Lung (tissue), 11 donors: ENCODE measurements at regions not wholly inside any gene's neighbourhood (a gene's known extent, or its start where the extent isn't known, plus 50 kb on each side); places are given as distances from the start of the nearest gene placed in this dataset.

Source experiments
- ATAC-seq: fragments of 200-7000 bp; cut with Tn5 transposase; one replicate; pipeline ENCODE4 v1.9.1; 2020; ENCODE audit warnings: moderate number of reproducible peaks; ENCODE audit not compliant: insufficient read depth, low FRiP score
- DNase-seq, 3 donors: peaks; one replicate each; pipeline ENCODE4 v3.0.0-alpha.2; 2013 to 2017
- H3K27ac ChIP-seq, 2 donors: one replicate each; pipeline ENCODE4 v1.5.1; 2013; ENCODE audit warnings: mild to moderate bottlenecking in 2 of 2, moderate library complexity in 2 of 2, control low read depth in 1 of 2, inconsistent platforms in 1 of 2, low read depth in 1 of 2, low read length in 1 of 2
- H3K27me3 ChIP-seq, 3 donors: one replicate each; pipeline ENCODE4 v1.5.1; 2013; ENCODE audit warnings: low read length in 2 of 3; ENCODE audit not compliant: control insufficient read depth in 3 of 3, insufficient read depth in 3 of 3
- H3K36me3 ChIP-seq, 4 donors: one replicate each; pipeline ENCODE4 v1.5.1; 2013; ENCODE audit warnings: low read length in 4 of 4, mild to moderate bottlenecking in 1 of 4, moderate library complexity in 1 of 4; ENCODE audit not compliant: control insufficient read depth in 4 of 4, insufficient read depth in 4 of 4
- H3K4me1 ChIP-seq, 5 donors: one replicate each; pipeline ENCODE4 v1.5.1; 2013; ENCODE audit warnings: low read length in 5 of 5, mild to moderate bottlenecking in 2 of 5, moderate library complexity in 1 of 5; ENCODE audit not compliant: control insufficient read depth in 5 of 5, insufficient read depth in 5 of 5
- H3K4me3 ChIP-seq: one replicate; pipeline ENCODE4 v1.5.1; 2013; ENCODE audit warnings: mild to moderate bottlenecking, control low read depth, moderate library complexity
- H3K9ac ChIP-seq, 2 donors: one replicate each; pipeline ENCODE4 v1.5.1; 2013; ENCODE audit warnings: low read length in 2 of 2, control low read depth in 1 of 2; ENCODE audit not compliant: insufficient read depth in 1 of 2
- H3K9me3 ChIP-seq, 4 donors: one replicate each; pipeline ENCODE4 v1.5.1; 2013; ENCODE audit warnings: low read length in 3 of 4, mild to moderate bottlenecking in 1 of 4, moderate library complexity in 1 of 4; ENCODE audit not compliant: control insufficient read depth in 4 of 4, insufficient read depth in 3 of 4
- CTCF ChIP-seq: IDR thresholded peaks from 2 replicates; pipeline ENCODE4 v1.5.1; 2012; ENCODE audit warnings: mild to moderate bottlenecking; ENCODE audit errors: control extremely low read depth, extremely low read depth
- WGBS, 2 donors: extraction: QIAGEN DNeasy Blood & Tissue Kit; methylation state at CpG; one replicate each; pipeline ENCODE4 v1.1.7; 2013; 5-methylcytosine and 5-hydroxymethylcytosine counted together
- donor health status: control.
- donor health status: control.
- donor health status: Bipolar disorder and iron deficiency.
- donor health status: healthy.
- donor health status: DM: yes; HTN: yes; CAD: no.

GRCh38 chr11:98495016-98495415 lies 525.7 kb upstream of the CNTN5 start:
- H3K27me3 ChIP-seq: no peaks in the 10 kb centered on the region
- H3K36me3 ChIP-seq: no peaks in the 10 kb centered on the region
- H3K27ac ChIP-seq: no peak overlapping the region
- no peaks in the 10 kb centered on the region for H3K9me3 ChIP-seq
- 69 to 83% methylated on average over 2 of the region's 2 CpGs for WGBS, 2 donors
- H3K4me3 ChIP-seq: no peak overlapping the region
- H3K9ac ChIP-seq: no peak overlapping the region
- ATAC-seq (no peak), DNase-seq (no peak)
- H3K4me1 ChIP-seq: no peaks in the 10 kb centered on the region
- no peak for TF ChIP-seq CTCF

- ATAC-seq: no peak
- H3K9ac ChIP-seq: no peak overlapping the region
- no peaks in the 10 kb centered on the region for H3K9me3 ChIP-seq
- WGBS, 2 donors: 36 to 64% methylated on average over 5 of the region's 5 CpGs
- no peaks in the 10 kb centered on the region for H3K27me3 ChIP-seq
- H3K4me1 ChIP-seq: no peaks in the 10 kb centered on the region
- peak in 2 of 3 donors; percentile 9 to 15 for DNase-seq
- H3K4me3 ChIP-seq: no peak overlapping the region
- H3K36me3 ChIP-seq: no peaks in the 10 kb centered on the region
- H3K27ac ChIP-seq: no peak overlapping the region
- TF ChIP-seq CTCF: no peak
Measured at GRCh38 chr11:98495601-98496000, 525.1 kb upstream of the CNTN5 start.

GRCh38 chr11:98507208-98507607 lies 513.5 kb upstream of the CNTN5 start:
- Histone ChIP-seq H3K9me3 (no peaks in the 10 kb centered on the region), H3K27ac (no peak overlapping the region), H3K4me1 (no peaks in the 10 kb centered on the region), H3K4me3 (no peak overlapping the region), H3K9ac (no peak overlapping the region), H3K27me3 (no peaks in the 10 kb centered on the region), H3K36me3 (no peaks in the 10 kb centered on the region)
- ATAC-seq (no peak), DNase-seq (no peak)
- no peak for TF ChIP-seq CTCF

- DNase-seq: no peak
- no peak overlapping the region for H3K27ac ChIP-seq
- no peaks in the 10 kb centered on the region for H3K9me3 ChIP-seq
- no peaks in the 10 kb centered on the region for H3K27me3 ChIP-seq
- TF ChIP-seq CTCF: no peak
- H3K4me1 ChIP-seq: no peaks in the 10 kb centered on the region
- ATAC-seq: no peak
- no peaks in the 10 kb centered on the region for H3K36me3 ChIP-seq
- H3K4me3 ChIP-seq: no peak overlapping the region
- no peak overlapping the region for H3K9ac ChIP-seq
Measured at GRCh38 chr11:98512938-98513337, 507.8 kb upstream of the CNTN5 start.
